Activated T-cell treated with anti-CD3 and anti-CD28 coated beads, Interleukin-2, amount 50 U/mL, for 4 hours (primary cell): ENCODE measurements at regions not wholly inside any gene's neighbourhood (a gene's known extent, or its start where the extent isn't known, plus 50 kb on each side); places are given as distances from the start of the nearest gene placed in this dataset.
"Not testable (repeated sequence)": the region's sequence is repeated elsewhere in the genome, so short reads cannot be mapped to it uniquely, and the experiment has no call there.

Experiments
- ATAC-seq, 2 donors: fragments of 200-7000 bp; cut with Tn5 transposase; one replicate each; pipeline ENCODE4 v1.10.0; 2021
- DNase-seq: peaks from one replicate; pipeline ENCODE4 v3.0.0-alpha.2; 2020
- H3K27me3 Mint-ChIP-seq: one replicate; pipeline ENCODE4 v1.8.0; 2021; ENCODE audit warnings: low read depth, mixed read lengths
- H3K36me3 Mint-ChIP-seq: one replicate; pipeline ENCODE4 v1.8.0; 2022; ENCODE audit warnings: mixed read lengths; ENCODE audit not compliant: insufficient read depth
- H3K4me1 Mint-ChIP-seq: one replicate; pipeline ENCODE4 v1.8.0; 2021; ENCODE audit warnings: low read depth, mixed read lengths
- H3K4me3 Mint-ChIP-seq: one replicate; pipeline ENCODE4 v1.8.0; 2021; ENCODE audit warnings: mild to moderate bottlenecking, moderate library complexity, mixed read lengths
- H3K9me3 Mint-ChIP-seq: one replicate; pipeline ENCODE4 v1.8.0; 2021; ENCODE audit warnings: mixed read lengths

- not testable (repeated sequence) for H3K36me3 Mint-ChIP-seq, H3K9me3 Mint-ChIP-seq, H3K4me1 Mint-ChIP-seq, H3K4me3 Mint-ChIP-seq, ATAC-seq, H3K27me3 Mint-ChIP-seq, DNase-seq
Measured at GRCh38 chr15:20269956-20270355, 271.6 kb downstream of the GOLGA6L6 start.

DNA sequence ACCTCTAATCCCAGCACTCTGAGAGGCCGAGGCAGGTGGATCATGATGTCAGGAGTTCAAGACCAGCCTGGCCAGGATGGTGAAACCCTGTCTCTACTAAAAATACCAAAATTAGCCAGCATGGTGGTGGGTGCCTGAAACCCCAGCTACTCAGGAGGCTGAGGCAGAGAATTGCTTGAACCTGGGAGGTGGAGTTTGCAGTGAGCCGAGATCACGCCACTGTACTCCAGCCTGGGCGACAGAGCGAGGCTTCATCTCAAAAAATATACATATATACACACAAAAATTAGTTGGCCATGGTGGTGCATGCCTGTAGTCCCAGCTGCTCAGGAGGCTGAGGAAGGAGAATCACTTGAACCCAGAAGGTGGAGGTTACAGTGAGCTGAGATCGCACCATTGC is 273.6 kb downstream of the GOLGA6L6 start:
- ATAC-seq, H3K4me1 Mint-ChIP-seq, H3K36me3 Mint-ChIP-seq, DNase-seq, H3K4me3 Mint-ChIP-seq, H3K27me3 Mint-ChIP-seq, H3K9me3 Mint-ChIP-seq: not testable (repeated sequence)

DNA sequence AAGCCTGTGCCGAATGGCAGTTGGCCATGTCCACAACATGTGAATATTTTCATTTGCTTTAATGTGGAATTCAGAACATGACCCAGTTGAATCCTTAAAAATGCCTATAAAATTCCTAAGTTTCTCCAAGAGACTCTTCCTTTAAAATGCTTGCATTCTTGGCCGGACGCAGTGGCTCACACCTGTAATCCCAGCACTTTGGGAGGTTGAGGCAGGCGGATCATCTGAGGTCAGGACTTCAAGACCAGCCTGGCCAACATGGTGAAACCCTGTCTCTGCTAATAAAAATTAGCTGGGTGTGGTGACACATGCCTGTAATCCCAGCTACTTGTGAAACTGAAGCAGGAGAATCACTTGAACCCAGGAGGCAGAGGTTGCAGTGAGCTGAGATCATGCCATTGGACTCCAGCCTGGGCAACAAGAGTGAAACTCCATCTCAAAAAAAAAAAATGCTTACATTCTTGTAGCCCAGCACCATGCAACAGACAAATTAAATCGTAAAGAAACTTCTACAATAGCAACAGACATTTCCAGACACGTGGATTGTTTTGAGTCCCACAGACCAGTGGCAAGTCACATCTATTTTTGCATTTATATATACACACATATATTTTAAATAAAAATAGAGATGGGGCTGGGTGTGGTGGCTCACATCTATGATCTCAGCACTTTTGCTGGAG is 274.4 kb downstream of the GOLGA6L6 start:
- not testable (repeated sequence) for H3K36me3 Mint-ChIP-seq, H3K4me1 Mint-ChIP-seq, H3K27me3 Mint-ChIP-seq, H3K4me3 Mint-ChIP-seq, H3K9me3 Mint-ChIP-seq, DNase-seq, ATAC-seq

DNA sequence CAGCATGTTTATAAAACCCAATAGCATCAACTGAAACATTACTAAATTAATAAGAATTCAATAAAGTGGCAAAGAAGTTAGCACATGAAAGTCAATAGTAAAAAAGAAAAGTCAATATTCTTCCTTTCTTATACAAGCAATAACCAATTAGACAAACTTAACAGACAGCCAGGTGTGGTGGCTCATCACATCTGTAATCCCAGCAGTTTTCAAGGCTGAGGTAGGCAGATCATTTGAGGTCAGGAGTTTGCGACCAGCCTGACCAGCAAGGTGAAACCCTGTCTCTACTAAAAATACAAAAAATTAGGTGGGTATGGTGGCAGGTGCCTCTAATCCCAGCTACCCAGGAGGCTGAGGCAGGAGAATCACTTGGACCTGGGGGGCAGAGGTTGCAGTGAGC is 275.9 kb downstream of the GOLGA6L6 start:
- DNase-seq, ATAC-seq, H3K36me3 Mint-ChIP-seq: not testable (repeated sequence)

DNA sequence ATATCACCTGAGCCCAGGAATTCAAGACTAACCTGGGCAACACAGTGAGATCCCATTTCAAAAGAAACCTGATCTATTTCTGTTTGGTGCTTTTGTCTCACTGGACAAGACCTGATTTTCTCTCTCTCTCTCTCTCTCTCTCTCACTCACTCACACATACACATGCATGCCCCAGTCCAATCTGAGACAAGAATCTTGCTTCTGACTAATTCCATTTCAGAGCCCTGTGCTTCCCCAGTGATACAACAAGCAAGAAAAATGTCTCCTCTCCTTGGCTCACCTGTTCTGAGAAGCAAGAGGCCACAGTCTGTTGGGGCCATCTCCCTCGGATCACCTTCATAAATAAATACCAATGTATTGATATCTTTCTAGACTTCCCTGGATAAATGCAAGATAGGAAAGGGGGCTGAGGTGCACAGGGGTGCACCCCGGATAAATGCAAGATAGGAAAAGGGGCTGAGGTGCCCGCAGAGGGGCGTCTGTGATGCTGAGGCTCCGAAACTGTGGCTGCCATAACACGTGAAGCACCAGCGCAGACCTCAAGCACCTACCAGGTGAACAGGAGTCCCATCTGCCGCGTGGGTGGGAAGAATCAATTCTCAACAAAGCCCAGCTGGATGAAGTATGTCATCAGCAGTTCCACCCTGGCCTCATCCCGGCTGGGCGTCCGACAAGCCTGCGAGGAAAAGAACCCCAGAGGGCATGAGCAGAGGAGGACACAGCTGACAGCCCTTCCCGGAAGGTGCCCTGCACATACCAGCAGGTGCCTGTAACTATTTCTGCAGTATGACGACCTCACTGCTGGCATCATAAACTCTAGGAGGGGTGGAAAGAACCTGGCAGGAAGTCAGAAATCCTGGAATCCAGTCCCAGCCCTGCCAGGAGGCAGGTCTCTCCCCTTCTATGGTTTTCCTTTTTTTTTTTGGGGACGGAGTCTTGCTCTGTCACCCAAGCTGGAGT is 280.0 kb downstream of the GOLGA6L6 start:
- H3K4me1 Mint-ChIP-seq, ATAC-seq, H3K27me3 Mint-ChIP-seq, H3K9me3 Mint-ChIP-seq, H3K4me3 Mint-ChIP-seq, H3K36me3 Mint-ChIP-seq, DNase-seq: not testable (repeated sequence)

More for the DNA sequence above, 275.9 kb downstream of the GOLGA6L6 start:
- H3K4me3 Mint-ChIP-seq, H3K4me1 Mint-ChIP-seq, H3K9me3 Mint-ChIP-seq, H3K27me3 Mint-ChIP-seq: not testable (repeated sequence)

- H3K9me3 Mint-ChIP-seq, H3K36me3 Mint-ChIP-seq, H3K27me3 Mint-ChIP-seq, H3K4me3 Mint-ChIP-seq, ATAC-seq, H3K4me1 Mint-ChIP-seq, DNase-seq: not testable (repeated sequence)
Measured at GRCh38 chr15:20260650-20261049, 280.9 kb downstream of the GOLGA6L6 start.

DNA sequence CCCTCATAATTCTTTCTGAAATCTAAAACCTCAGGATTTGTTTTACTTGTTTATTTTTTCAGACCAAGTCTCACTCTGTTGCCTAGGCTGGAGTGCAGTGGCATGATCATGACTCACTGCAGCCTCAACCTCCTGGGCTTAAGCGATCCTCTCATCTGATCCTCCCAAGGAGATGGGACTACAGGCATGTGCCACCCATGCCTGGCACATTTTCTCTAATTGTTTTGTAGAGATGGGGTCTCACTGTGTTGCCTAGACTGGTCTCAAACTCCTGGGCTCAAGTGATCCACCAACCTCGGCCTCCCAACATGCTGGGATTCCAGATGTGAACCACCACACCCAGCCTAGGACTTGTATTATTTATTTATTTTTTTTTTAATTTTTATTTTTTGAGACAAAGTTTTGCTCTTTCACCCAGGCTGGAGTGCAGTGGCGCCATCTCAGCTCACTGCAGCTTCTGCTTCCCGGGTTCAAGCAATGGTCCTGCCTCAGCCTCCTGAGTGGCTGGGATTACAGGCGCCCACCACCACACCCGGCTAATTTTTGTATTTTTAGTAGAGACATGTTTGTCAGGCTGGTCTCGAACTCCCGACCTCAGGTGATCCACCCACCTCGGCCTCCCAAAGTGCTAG is 281.9 kb downstream of the GOLGA6L6 start:
- not testable (repeated sequence) for ATAC-seq, H3K36me3 Mint-ChIP-seq, H3K4me3 Mint-ChIP-seq, H3K4me1 Mint-ChIP-seq, DNase-seq, H3K27me3 Mint-ChIP-seq, H3K9me3 Mint-ChIP-seq

GRCh38 chr15:20256394-20256793 is 285.2 kb downstream of the GOLGA6L6 start:
- not testable (repeated sequence) for DNase-seq, H3K27me3 Mint-ChIP-seq, ATAC-seq, H3K36me3 Mint-ChIP-seq, H3K4me3 Mint-ChIP-seq, H3K4me1 Mint-ChIP-seq, H3K9me3 Mint-ChIP-seq

DNA sequence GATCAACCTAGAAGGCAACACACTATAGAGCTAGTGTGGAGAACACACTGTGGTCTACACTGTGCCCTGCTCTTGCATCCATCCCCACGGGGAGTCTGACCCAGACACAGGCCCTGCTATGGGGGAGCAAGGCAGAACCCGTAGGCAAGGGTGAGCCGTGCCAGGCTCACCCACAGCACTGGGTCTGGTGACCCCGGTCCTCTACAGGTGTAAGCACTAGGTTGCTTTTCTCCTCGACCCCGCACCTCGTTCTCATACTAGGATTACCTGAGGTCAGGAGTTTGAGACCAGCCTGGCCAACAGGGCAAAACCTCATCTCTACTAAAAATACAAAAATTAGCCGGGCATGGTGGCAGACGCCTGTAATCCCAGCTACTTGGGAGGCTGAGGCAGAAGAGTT is 286.0 kb downstream of the GOLGA6L6 start:
- not testable (repeated sequence) for H3K4me3 Mint-ChIP-seq, ATAC-seq, H3K36me3 Mint-ChIP-seq, H3K4me1 Mint-ChIP-seq, DNase-seq, H3K27me3 Mint-ChIP-seq, H3K9me3 Mint-ChIP-seq

- not testable (repeated sequence) for H3K4me1 Mint-ChIP-seq
Measured at GRCh38 chr15:20253047-20253615, 288.5 kb downstream of the GOLGA6L6 start.

DNA sequence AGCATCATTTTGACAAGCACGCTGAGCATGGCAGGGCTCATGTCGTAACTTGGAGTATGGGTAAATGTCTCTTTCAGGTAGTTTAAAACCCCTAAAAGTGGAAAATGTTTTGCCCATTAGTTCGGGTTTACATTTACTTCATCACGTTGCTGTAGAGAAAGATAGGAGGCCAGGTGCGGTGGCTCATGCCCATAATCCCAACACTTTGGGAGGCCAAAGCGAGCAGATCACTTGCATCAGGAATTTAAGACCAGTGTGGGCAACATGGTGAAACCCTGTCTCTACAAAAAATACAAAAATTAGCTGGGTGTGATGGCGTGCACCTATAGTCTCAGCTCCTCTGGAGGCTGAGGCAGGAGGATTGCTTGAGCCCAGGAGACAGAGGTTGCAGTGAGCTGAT is 289.6 kb downstream of the GOLGA6L6 start:
- H3K27me3 Mint-ChIP-seq, H3K4me3 Mint-ChIP-seq, DNase-seq, H3K9me3 Mint-ChIP-seq, H3K36me3 Mint-ChIP-seq, ATAC-seq, H3K4me1 Mint-ChIP-seq: not testable (repeated sequence)

More at GRCh38 chr15:20253047-20253615, 288.5 kb downstream of the GOLGA6L6 start:
- not testable (repeated sequence) for ATAC-seq, H3K36me3 Mint-ChIP-seq, DNase-seq, H3K27me3 Mint-ChIP-seq, H3K4me3 Mint-ChIP-seq, H3K9me3 Mint-ChIP-seq

GRCh38 chr15:20251214-20252005 is 290.2 kb downstream of the GOLGA6L6 start:
- H3K9me3 Mint-ChIP-seq, H3K27me3 Mint-ChIP-seq, DNase-seq, H3K36me3 Mint-ChIP-seq, ATAC-seq, H3K4me3 Mint-ChIP-seq, H3K4me1 Mint-ChIP-seq: not testable (repeated sequence)

DNA sequence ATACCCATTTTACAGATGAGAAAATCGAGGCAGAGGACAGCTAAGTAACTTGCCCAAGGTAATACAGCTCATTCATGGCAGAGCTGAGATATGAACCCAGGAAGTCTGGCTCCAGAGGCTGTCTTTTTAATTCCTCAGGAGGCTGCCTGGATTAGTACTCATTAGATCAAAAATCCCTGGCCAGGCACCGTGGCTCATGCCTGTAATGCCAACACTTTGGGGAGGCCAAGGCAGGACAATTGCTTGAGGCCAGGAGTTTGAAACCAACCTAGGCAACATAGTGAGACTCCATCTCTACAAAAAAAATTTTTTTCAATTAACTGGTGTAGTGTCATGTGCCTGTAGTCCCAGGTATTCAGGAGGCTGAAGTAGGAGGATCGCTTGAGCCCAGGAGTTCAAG is 291.4 kb downstream of the GOLGA6L6 start:
- not testable (repeated sequence) for H3K4me3 Mint-ChIP-seq, DNase-seq, H3K27me3 Mint-ChIP-seq, ATAC-seq, H3K4me1 Mint-ChIP-seq, H3K36me3 Mint-ChIP-seq, H3K9me3 Mint-ChIP-seq

DNA sequence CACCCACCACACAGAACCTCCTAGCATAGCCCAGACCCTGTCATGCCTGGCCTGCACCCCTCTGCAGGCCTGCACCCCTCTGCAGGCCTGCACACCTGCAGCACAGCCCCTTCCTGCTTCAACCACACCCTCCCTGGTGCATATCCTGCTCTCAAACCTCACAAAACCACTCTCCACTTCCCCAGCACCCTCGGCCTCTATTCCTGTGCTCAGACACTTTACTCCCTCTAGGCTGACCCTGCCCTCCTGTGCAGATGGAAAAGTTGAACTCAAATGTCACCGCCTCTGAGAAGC is 292.0 kb downstream of the GOLGA6L6 start:
- H3K27me3 Mint-ChIP-seq, H3K4me3 Mint-ChIP-seq, H3K4me1 Mint-ChIP-seq, H3K9me3 Mint-ChIP-seq, ATAC-seq, DNase-seq, H3K36me3 Mint-ChIP-seq: not testable (repeated sequence)
